T-helper 2 cell treated with Interferon-gamma antibody and Interleukin-4, amounts not matched to agents 5 μg/mL and 100 μg/mL, for 36 hours (primary cell): ENCODE measurements at regions not wholly inside any gene's neighbourhood (a gene's known extent, or its start where the extent isn't known, plus 50 kb on each side); places are given as distances from the start of the nearest gene placed in this dataset.

Experiments
- DNase-seq: peaks from one replicate; pipeline ENCODE4 v3.0.0; 2021; ENCODE audit warnings: low spot score
- H3K27ac Mint-ChIP-seq: one replicate; pipeline ENCODE4 v1.8.0; 2021; ENCODE audit warnings: mild to moderate bottlenecking, mixed read lengths
- H3K27me3 Mint-ChIP-seq: one replicate; pipeline ENCODE4 v1.8.0; 2021; ENCODE audit warnings: low read depth, mixed read lengths
- H3K36me3 Mint-ChIP-seq: one replicate; pipeline ENCODE4 v1.8.0; 2021; ENCODE audit warnings: low read depth, mixed read lengths
- H3K4me1 Mint-ChIP-seq: one replicate; pipeline ENCODE4 v1.8.0; 2021; ENCODE audit warnings: low read depth, mixed read lengths
- H3K4me3 Mint-ChIP-seq: one replicate; pipeline ENCODE4 v1.8.0; 2022; ENCODE audit warnings: mild to moderate bottlenecking, moderate library complexity, mixed read lengths
- H3K9me3 Mint-ChIP-seq: one replicate; pipeline ENCODE4 v1.8.0; 2021; ENCODE audit warnings: mixed read lengths

- H3K9me3 Mint-ChIP-seq: no peaks in the 10 kb centered on the region
- no peak overlapping the region for H3K27ac Mint-ChIP-seq
- no peak overlapping the region for H3K4me3 Mint-ChIP-seq
- H3K27me3 Mint-ChIP-seq: peaks cover 4% of the 10 kb centered on the region
- H3K4me1 Mint-ChIP-seq: no peaks in the 10 kb centered on the region
- DNase-seq: no peak
- no peaks in the 10 kb centered on the region for H3K36me3 Mint-ChIP-seq
These were observed 143.7 kb upstream of the RNF32 start for GRCh38 chr7:156496865-156497264.

- Mint-ChIP-seq H3K4me3 (no peak overlapping the region), H3K27ac (no peak overlapping the region), H3K4me1 (no peaks in the 10 kb centered on the region), H3K36me3 (no peaks in the 10 kb centered on the region), H3K27me3 (peaks cover 8% of the 10 kb centered on the region), H3K9me3 (no peaks in the 10 kb centered on the region)
- no peak for DNase-seq
These were observed 144.2 kb upstream of the RNF32 start for GRCh38 chr7:156496363-156496769.

- Mint-ChIP-seq H3K36me3 (no peaks in the 10 kb centered on the region), H3K27me3 (peaks cover 8% of the 10 kb centered on the region), H3K4me1 (no peaks in the 10 kb centered on the region), H3K4me3 (no peak overlapping the region), H3K9me3 (no peaks in the 10 kb centered on the region), H3K27ac (no peak overlapping the region)
- no peak for DNase-seq
These were observed 145.6 kb upstream of the RNF32 start for GRCh38 chr7:156494960-156495359.

- Mint-ChIP-seq H3K4me3 (no peak overlapping the region), H3K27me3 (peaks cover 8% of the 10 kb centered on the region), H3K36me3 (no peaks in the 10 kb centered on the region), H3K9me3 (no peaks in the 10 kb centered on the region), H3K27ac (no peak overlapping the region), H3K4me1 (no peaks in the 10 kb centered on the region)
- DNase-seq: no peak
These were observed 146.6 kb upstream of the RNF32 start for GRCh38 chr7:156493942-156494341.

GRCh38 chr7:156492170-156492569 lies 148.4 kb upstream of the RNF32 start:
- Mint-ChIP-seq H3K4me3 (no peak overlapping the region), H3K9me3 (no peaks in the 10 kb centered on the region), H3K27ac (no peak overlapping the region), H3K36me3 (no peaks in the 10 kb centered on the region), H3K4me1 (no peaks in the 10 kb centered on the region), H3K27me3 (peaks cover 8% of the 10 kb centered on the region)
- no peak for DNase-seq

GRCh38 chr7:156491435-156491834 lies 149.1 kb upstream of the RNF32 start:
- no peak for DNase-seq
- H3K9me3 Mint-ChIP-seq: no peaks in the 10 kb centered on the region

GRCh38 chr7:156490021-156490800 lies 150.4 kb upstream of the RNF32 start:
- no peak overlapping the region for H3K27ac Mint-ChIP-seq
- H3K27me3 Mint-ChIP-seq: peaks cover 8% of the 10 kb centered on the region
- no peaks in the 10 kb centered on the region for H3K36me3 Mint-ChIP-seq
- no peak overlapping the region for H3K4me3 Mint-ChIP-seq
- DNase-seq: no peak
- no peaks in the 10 kb centered on the region for H3K4me1 Mint-ChIP-seq
- H3K9me3 Mint-ChIP-seq: no peaks in the 10 kb centered on the region

More at GRCh38 chr7:156491435-156491834, 149.1 kb upstream of the RNF32 start:
- H3K36me3 Mint-ChIP-seq: no peaks in the 10 kb centered on the region
- no peaks in the 10 kb centered on the region for H3K4me1 Mint-ChIP-seq
- no peak overlapping the region for H3K4me3 Mint-ChIP-seq
- peaks cover 8% of the 10 kb centered on the region for H3K27me3 Mint-ChIP-seq
- H3K27ac Mint-ChIP-seq: no peak overlapping the region

GRCh38 chr7:156487811-156488533 lies 152.6 kb upstream of the RNF32 start:
- no peak overlapping the region for H3K27ac Mint-ChIP-seq
- H3K4me3 Mint-ChIP-seq: no peak overlapping the region
- DNase-seq: no peak
- peaks cover 11% of the 10 kb centered on the region for H3K27me3 Mint-ChIP-seq
- H3K4me1 Mint-ChIP-seq: no peaks in the 10 kb centered on the region
- H3K36me3 Mint-ChIP-seq: no peaks in the 10 kb centered on the region
- H3K9me3 Mint-ChIP-seq: no peaks in the 10 kb centered on the region

GRCh38 chr7:156480671-156481070 lies 159.9 kb upstream of the RNF32 start:
- Mint-ChIP-seq H3K9me3 (no peaks in the 10 kb centered on the region), H3K27ac (no peak overlapping the region), H3K36me3 (no peaks in the 10 kb centered on the region), H3K4me3 (no peak overlapping the region), H3K27me3 (peaks cover 20% of the 10 kb centered on the region), H3K4me1 (no peaks in the 10 kb centered on the region)
- DNase-seq: no peak

- Mint-ChIP-seq H3K36me3 (no peaks in the 10 kb centered on the region), H3K4me1 (no peaks in the 10 kb centered on the region), H3K27ac (no peak overlapping the region), H3K27me3 (peaks cover 25% of the 10 kb centered on the region), H3K4me3 (no peak overlapping the region), H3K9me3 (no peaks in the 10 kb centered on the region)
- DNase-seq: no peak
These were observed 161.0 kb upstream of the RNF32 start for GRCh38 chr7:156479596-156479995.

GRCh38 chr7:156478486-156478885 lies 162.1 kb upstream of the RNF32 start:
- no peak for DNase-seq
- no peak overlapping the region for H3K27ac Mint-ChIP-seq
- no peak overlapping the region for H3K4me3 Mint-ChIP-seq
- H3K27me3 Mint-ChIP-seq: peaks cover 25% of the 10 kb centered on the region
- no peaks in the 10 kb centered on the region for H3K4me1 Mint-ChIP-seq
- no peaks in the 10 kb centered on the region for H3K36me3 Mint-ChIP-seq
- no peaks in the 10 kb centered on the region for H3K9me3 Mint-ChIP-seq

GRCh38 chr7:156475666-156476065 lies 164.9 kb upstream of the RNF32 start:
- no peak for DNase-seq
- no peak overlapping the region for H3K4me3 Mint-ChIP-seq
- no peaks in the 10 kb centered on the region for H3K36me3 Mint-ChIP-seq
- H3K4me1 Mint-ChIP-seq: no peaks in the 10 kb centered on the region
- H3K27ac Mint-ChIP-seq: no peak overlapping the region
- H3K9me3 Mint-ChIP-seq: no peaks in the 10 kb centered on the region
- peaks cover 13% of the 10 kb centered on the region for H3K27me3 Mint-ChIP-seq

- no peak for DNase-seq
- Mint-ChIP-seq H3K4me1 (no peaks in the 10 kb centered on the region), H3K27ac (no peak overlapping the region), H3K4me3 (no peak overlapping the region), H3K36me3 (no peaks in the 10 kb centered on the region), H3K9me3 (no peaks in the 10 kb centered on the region), H3K27me3 (peaks cover 13% of the 10 kb centered on the region)
These were observed 165.4 kb upstream of the RNF32 start for GRCh38 chr7:156475179-156475578.

GRCh38 chr7:156474241-156474743 lies 166.3 kb upstream of the RNF32 start:
- no peak for DNase-seq
- no peaks in the 10 kb centered on the region for H3K4me1 Mint-ChIP-seq
- H3K36me3 Mint-ChIP-seq: no peaks in the 10 kb centered on the region

More at GRCh38 chr7:156474241-156474743, 166.3 kb upstream of the RNF32 start:
- no peak overlapping the region for H3K27ac Mint-ChIP-seq
- no peak overlapping the region for H3K4me3 Mint-ChIP-seq
- peaks cover 13% of the 10 kb centered on the region for H3K27me3 Mint-ChIP-seq
- H3K9me3 Mint-ChIP-seq: no peaks in the 10 kb centered on the region
